Karpas-422 (cell line): ENCODE measurements at regions not wholly inside any gene's neighbourhood (a gene's known extent, or its start where the extent isn't known, plus 50 kb on each side); places are given as distances from the start of the nearest gene placed in this dataset.

ENCODE experiments used
- DNase-seq: peaks from one replicate; pipeline ENCODE4 v3.0.0-alpha.2; 2015
- H2AFZ ChIP-seq: fragments of 200-600 bp; sonication (generic); 2 replicates; pipeline ENCODE4 v1.6.1; 2014; ENCODE audit warnings: antibody characterized with exemption, low read length, mixed read lengths
- H3K27ac ChIP-seq: fragments of 200-600 bp; sonication (generic); 2 replicates; pipeline ENCODE4 v1.5.1; 2014; ENCODE audit warnings: mild to moderate bottlenecking, low read length, moderate library complexity
- H3K27me3 ChIP-seq: fragments of 200-600 bp; sonication (generic); 2 replicates; pipeline ENCODE4 v1.6.1; 2014; ENCODE audit warnings: low read length, mixed read lengths
- H3K36me3 ChIP-seq: fragments of 200-600 bp; sonication (generic); 2 replicates; pipeline ENCODE4 v1.6.1; 2014; ENCODE audit warnings: low read length, mixed read lengths; ENCODE audit not compliant: insufficient read depth
- H3K4me1 ChIP-seq: fragments of 200-600 bp; sonication (generic); 2 replicates; pipeline ENCODE4 v1.6.1; 2014; ENCODE audit warnings: mild to moderate bottlenecking, low read length, mixed read lengths
- H3K4me2 ChIP-seq: fragments of 200-600 bp; sonication (generic); 2 replicates; pipeline ENCODE4 v1.6.1; 2014; ENCODE audit warnings: low read length, low read depth, mild to moderate bottlenecking; ENCODE audit not compliant: poor library complexity, severe bottlenecking
- H3K4me3 ChIP-seq: fragments of 200-600 bp; sonication (generic); 2 replicates; pipeline ENCODE4 v1.5.1; 2014; ENCODE audit warnings: mild to moderate bottlenecking, antibody characterized with exemption, low read length, mixed read lengths
- H3K79me2 ChIP-seq: fragments of 200-600 bp; sonication (generic); 2 replicates; pipeline ENCODE4 v1.6.1; 2014; ENCODE audit warnings: mild to moderate bottlenecking, low read length, mixed read lengths
- H3K9ac ChIP-seq: fragments of 200-600 bp; sonication (generic); 2 replicates; pipeline ENCODE4 v1.6.0; 2014; ENCODE audit warnings: low read length
- H3K9me2 ChIP-seq: fragments of 200-600 bp; sonication (generic), shearing (Covaris generic); replicated peaks from 2 replicates; pipeline ENCODE4 v1.6.0; 2014; ENCODE audit warnings: mild to moderate bottlenecking, low read length, moderate library complexity; ENCODE audit not compliant: insufficient read depth
- H3K9me3 ChIP-seq: fragments of 300-700, 200-600 bp; sonication (generic); 2 replicates; pipeline ENCODE4 v1.6.1; 2014; ENCODE audit warnings: low read length, mixed read lengths
- H4K20me1 ChIP-seq: fragments of 200-600 bp; sonication (generic); 2 replicates; pipeline ENCODE4 v1.6.1; 2014; ENCODE audit warnings: mild to moderate bottlenecking, antibody characterized with exemption, low read length, low read depth; ENCODE audit not compliant: insufficient read depth

- peak overlapping the region; percentile 32 for H2AFZ ChIP-seq
- peak overlapping the region; percentile 75 for H3K4me3 ChIP-seq
- H3K36me3 ChIP-seq = no peaks in the 10 kb centered on the region
- H3K27ac ChIP-seq = peak overlapping the region; percentile 89
- peaks cover 46% of the 10 kb centered on the region for H3K79me2 ChIP-seq
- H3K4me1 ChIP-seq = peaks cover 37% of the 10 kb centered on the region
- no peaks in the 10 kb centered on the region for H3K9me2 ChIP-seq
- H3K9ac ChIP-seq = peak overlapping the region; percentile 74
- H3K4me2 ChIP-seq = peak overlapping the region; percentile 89
- no peaks in the 10 kb centered on the region for H3K9me3 ChIP-seq
- no peaks in the 10 kb centered on the region for H4K20me1 ChIP-seq
- peak; percentile 68 for DNase-seq
- no peaks in the 10 kb centered on the region for H3K27me3 ChIP-seq
Observed at GRCh38 chr3:11718637-11719405, 75.1 kb upstream of the VGLL4 start.

GRCh38 chr3:11717768-11718636 lies 74.3 kb upstream of the VGLL4 start:
- peaks cover 52% of the 10 kb centered on the region for H3K79me2 ChIP-seq
- peak overlapping the region; percentile 89 for H3K27ac ChIP-seq
- no peaks in the 10 kb centered on the region for H3K9me2 ChIP-seq

DNA sequence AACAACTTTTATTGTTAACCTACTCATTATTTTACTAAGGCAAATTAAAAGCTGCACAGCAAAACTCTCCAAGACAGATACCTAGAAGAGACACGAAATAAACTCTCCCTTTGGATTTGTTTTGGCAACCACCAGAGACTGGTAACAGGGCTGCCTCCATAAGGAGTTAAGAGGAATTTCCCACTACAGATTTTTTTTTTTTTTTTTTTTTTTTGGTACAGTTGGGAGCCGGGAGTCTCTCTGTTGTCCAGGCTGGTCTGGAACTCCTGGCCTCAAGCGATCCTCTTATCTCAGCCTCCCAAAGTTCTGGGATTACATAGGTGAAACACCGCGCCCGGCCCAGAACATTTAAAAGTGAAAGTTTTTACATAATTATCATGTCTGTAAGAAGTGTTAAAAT lies 73.6 kb upstream of the VGLL4 start:
- no peak for DNase-seq
- Histone ChIP-seq H3K4me3 (peak overlapping the region; percentile 75; the same call in 1 of the 2 replicates), H3K27ac (peak overlapping the region; percentile 89), H3K4me1 (peaks cover 37% of the 10 kb centered on the region), H3K9me2 (no peaks in the 10 kb centered on the region), H4K20me1 (no peaks in the 10 kb centered on the region), H2AFZ (no peak overlapping the region), H3K79me2 (peaks cover 59% of the 10 kb centered on the region), H3K36me3 (no peaks in the 10 kb centered on the region), H3K9me3 (no peaks in the 10 kb centered on the region), H3K27me3 (no peaks in the 10 kb centered on the region), H3K9ac (peak overlapping the region; percentile 74), H3K4me2 (peak overlapping the region; percentile 89)

More at GRCh38 chr3:11717768-11718636, 74.3 kb upstream of the VGLL4 start:
- peak; percentile 88 for DNase-seq
- H3K27me3 ChIP-seq = no peaks in the 10 kb centered on the region
- no peaks in the 10 kb centered on the region for H4K20me1 ChIP-seq
- peak overlapping the region; percentile 75 for H3K4me3 ChIP-seq
- no peaks in the 10 kb centered on the region for H3K9me3 ChIP-seq
- H3K4me1 ChIP-seq = peaks cover 37% of the 10 kb centered on the region
- peak overlapping the region; percentile 89 for H3K4me2 ChIP-seq
- no peak overlapping the region for H2AFZ ChIP-seq
- H3K36me3 ChIP-seq = no peaks in the 10 kb centered on the region
- peak overlapping the region; percentile 74 for H3K9ac ChIP-seq

GRCh38 chr3:11716573-11717290 lies 73.0 kb upstream of the VGLL4 start:
- Histone ChIP-seq H3K9me2 (no peaks in the 10 kb centered on the region), H3K4me2 (peak overlapping the region; percentile 89), H3K79me2 (peaks cover 65% of the 10 kb centered on the region), H3K4me1 (peaks cover 37% of the 10 kb centered on the region), H3K27me3 (no peaks in the 10 kb centered on the region), H2AFZ (no peak overlapping the region), H3K36me3 (no peaks in the 10 kb centered on the region), H3K27ac (peak overlapping the region; percentile 89; the same call in 1 of the 2 replicates), H3K9ac (peak overlapping the region; percentile 74; the same call in 1 of the 2 replicates), H3K9me3 (no peaks in the 10 kb centered on the region), H3K4me3 (0 out of 2 replicates have a peak overlapping the region, but pooled peaks have one; percentile 75), H4K20me1 (no peaks in the 10 kb centered on the region)
- DNase-seq = peak; percentile 45

DNA sequence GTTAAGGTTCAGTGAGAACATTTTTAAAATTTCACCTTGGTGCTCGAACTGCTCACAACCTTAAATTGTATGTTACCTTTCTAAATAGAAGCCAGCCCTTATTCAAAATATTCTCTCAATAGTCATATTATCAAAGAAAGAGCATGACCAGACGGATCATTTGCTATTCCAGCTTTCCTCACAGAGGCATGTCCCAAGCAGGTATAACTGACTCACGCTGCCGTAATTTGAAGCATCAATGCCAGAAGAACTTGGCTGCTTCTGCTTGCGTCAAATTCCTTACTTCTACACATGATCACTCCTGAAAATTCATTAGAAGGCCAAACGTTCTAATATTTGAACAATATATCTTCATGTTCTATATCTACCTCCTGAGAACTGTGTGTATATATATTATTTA lies 69.5 kb upstream of the VGLL4 start:
- Histone ChIP-seq H4K20me1 (no peaks in the 10 kb centered on the region), H2AFZ (no peak overlapping the region), H3K9me3 (peaks cover 4% of the 10 kb centered on the region; the same call in 1 of the 2 replicates), H3K9ac (no peak overlapping the region), H3K27ac (no peak overlapping the region), H3K9me2 (no peaks in the 10 kb centered on the region), H3K4me2 (no peak overlapping the region), H3K36me3 (no peaks in the 10 kb centered on the region), H3K4me1 (peaks cover 18% of the 10 kb centered on the region), H3K79me2 (peaks cover 96% of the 10 kb centered on the region), H3K27me3 (no peaks in the 10 kb centered on the region), H3K4me3 (no peak overlapping the region)
- no peak for DNase-seq

- no peaks in the 10 kb centered on the region for H3K27me3 ChIP-seq
- H3K4me1 ChIP-seq = peaks cover 12% of the 10 kb centered on the region
- no peak overlapping the region for H3K27ac ChIP-seq
- no peak for DNase-seq
- H3K9ac ChIP-seq = no peak overlapping the region
- no peaks in the 10 kb centered on the region for H3K9me2 ChIP-seq
- no peak overlapping the region for H3K4me3 ChIP-seq
- no peaks in the 10 kb centered on the region for H3K36me3 ChIP-seq
- H3K4me2 ChIP-seq = no peak overlapping the region
- H2AFZ ChIP-seq = no peak overlapping the region
- H4K20me1 ChIP-seq = no peaks in the 10 kb centered on the region
- peaks cover 4% of the 10 kb centered on the region; the same call in 1 of the 2 replicates for H3K9me3 ChIP-seq
- H3K79me2 ChIP-seq = peaks cover 96% of the 10 kb centered on the region
Observed at GRCh38 chr3:11712646-11713045, 68.9 kb upstream of the VGLL4 start.

DNA sequence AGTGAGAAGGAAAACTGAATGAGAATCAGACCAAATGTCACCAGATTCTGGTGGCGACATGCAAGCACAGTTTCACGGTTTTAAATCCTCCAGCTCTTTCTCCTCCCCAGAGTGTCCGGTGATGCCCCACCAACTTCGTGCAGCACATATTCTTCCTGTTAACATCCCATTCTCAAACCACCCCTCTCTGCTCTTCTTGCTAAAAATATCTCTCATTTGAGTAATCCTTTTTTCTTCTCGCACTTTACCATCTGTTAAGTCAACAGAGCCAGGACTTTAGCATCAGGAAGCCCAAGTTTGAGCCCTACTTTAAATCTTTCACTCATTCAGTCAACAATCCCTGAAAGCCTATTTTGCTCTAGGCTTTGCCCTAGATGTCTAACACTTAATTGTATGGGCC lies 68.2 kb upstream of the VGLL4 start:
- Histone ChIP-seq H3K4me1 (peaks cover 5% of the 10 kb centered on the region), H2AFZ (no peak overlapping the region), H3K79me2 (peaks cover 95% of the 10 kb centered on the region), H3K36me3 (no peaks in the 10 kb centered on the region), H4K20me1 (no peaks in the 10 kb centered on the region), H3K27ac (no peak overlapping the region), H3K9ac (no peak overlapping the region), H3K27me3 (no peaks in the 10 kb centered on the region), H3K4me2 (no peak overlapping the region), H3K9me2 (no peaks in the 10 kb centered on the region), H3K4me3 (no peak overlapping the region), H3K9me3 (peaks cover 4% of the 10 kb centered on the region; the same call in 1 of the 2 replicates)
- DNase-seq = no peak
